H9 (cell line): ENCODE measurements at regions not wholly inside any gene's neighbourhood (a gene's known extent, or its start where the extent isn't known, plus 50 kb on each side); places are given as distances from the start of the nearest gene placed in this dataset.

Source experiments
- DNase-seq: peaks from one replicate; pipeline ENCODE4 v3.0.0-alpha.2; 2017
- H2AFZ ChIP-seq: one replicate; pipeline ENCODE4 v1.6.1; 2013; ENCODE audit warnings: mild to moderate bottlenecking, low read length, control low read depth, moderate library complexity
- H2AK5ac ChIP-seq: 2 replicates; pipeline ENCODE4 v1.6.1; 2013; ENCODE audit warnings: low read length, control low read depth, mixed read lengths; ENCODE audit not compliant: insufficient read length
- H2BK120ac ChIP-seq: one replicate; pipeline ENCODE4 v1.6.1; 2013; ENCODE audit warnings: low read depth, mild to moderate bottlenecking, low read length, control low read depth, inconsistent platforms; ENCODE audit not compliant: poor library complexity, severe bottlenecking
- H2BK12ac ChIP-seq: 2 replicates; pipeline ENCODE4 v1.6.1; 2013; ENCODE audit warnings: low read length, control low read depth, mixed read lengths, low read depth; ENCODE audit not compliant: insufficient read length
- H2BK15ac ChIP-seq: 2 replicates; pipeline ENCODE4 v1.6.1; 2013; ENCODE audit warnings: low read depth, low read length, control low read depth
- H2BK20ac ChIP-seq: one replicate; pipeline ENCODE4 v1.6.1; 2013; ENCODE audit warnings: low read depth, mild to moderate bottlenecking, low read length, control low read depth, inconsistent platforms; ENCODE audit not compliant: poor library complexity, severe bottlenecking
- H2BK5ac ChIP-seq: 2 replicates; pipeline ENCODE4 v1.6.1; 2013; ENCODE audit warnings: low read length, control low read depth, mixed read lengths; ENCODE audit not compliant: insufficient read length
- H3K14ac ChIP-seq: 2 replicates; pipeline ENCODE4 v1.6.1; 2013; ENCODE audit warnings: low read length, control low read depth; ENCODE audit not compliant: insufficient read depth
- H3K18ac ChIP-seq: 2 replicates; pipeline ENCODE4 v1.6.1; 2013; ENCODE audit warnings: low read depth, mild to moderate bottlenecking, mixed read lengths, low read length, control low read depth; ENCODE audit not compliant: insufficient read length
- H3K23ac ChIP-seq: 2 replicates; pipeline ENCODE4 v1.6.1; 2013; ENCODE audit warnings: low read length, control low read depth, mixed read lengths, low read depth; ENCODE audit not compliant: insufficient read length
- H3K23me2 ChIP-seq: 2 replicates; pipeline ENCODE4 v1.6.1; 2013; ENCODE audit warnings: low read depth, mild to moderate bottlenecking, mixed read lengths, low read length, control low read depth; ENCODE audit not compliant: insufficient read length, poor library complexity, severe bottlenecking
- H3K27ac ChIP-seq: 2 replicates; pipeline ENCODE4 v1.5.1; 2013; ENCODE audit warnings: low read length, control low read depth, mixed read lengths, low read depth; ENCODE audit not compliant: insufficient read length
- H3K27me3 ChIP-seq: 2 replicates; pipeline ENCODE4 v1.6.1; 2013; ENCODE audit warnings: low read length, control low read depth, inconsistent platforms; ENCODE audit not compliant: insufficient read depth
- H3K4ac ChIP-seq: 2 replicates; pipeline ENCODE4 v1.6.1; 2013; ENCODE audit warnings: low read depth, mild to moderate bottlenecking, control low read depth, inconsistent platforms, low read length, moderate library complexity
- H3K4me1 ChIP-seq: 2 replicates; pipeline ENCODE4 v1.6.1; 2013; ENCODE audit warnings: low read length, control low read depth, inconsistent platforms; ENCODE audit not compliant: insufficient read depth
- H3K4me2 ChIP-seq: 2 replicates; pipeline ENCODE4 v1.6.1; 2013; ENCODE audit warnings: low read length, control low read depth, mixed read lengths; ENCODE audit not compliant: insufficient read length, insufficient read depth
- H3K56ac ChIP-seq: 2 replicates; pipeline ENCODE4 v1.6.1; 2013; ENCODE audit warnings: low read depth, mild to moderate bottlenecking, mixed read lengths, low read length, control low read depth; ENCODE audit not compliant: insufficient read length
- H3K79me1 ChIP-seq: 2 replicates; pipeline ENCODE4 v1.6.1; 2013; ENCODE audit warnings: low read depth, mild to moderate bottlenecking, moderate library complexity, low read length, control low read depth, inconsistent platforms; ENCODE audit not compliant: insufficient read depth, poor library complexity, severe bottlenecking
- H3K79me2 ChIP-seq: 2 replicates; pipeline ENCODE4 v1.6.1; 2013; ENCODE audit warnings: low read length, control low read depth, inconsistent platforms; ENCODE audit not compliant: insufficient read depth
- H3K9ac ChIP-seq: 2 replicates; pipeline ENCODE4 v1.6.1; 2013; ENCODE audit warnings: low read length, control low read depth, mixed read lengths; ENCODE audit not compliant: insufficient read length; ENCODE audit errors: extremely low read depth
- H3K9me3 ChIP-seq: one replicate; pipeline ENCODE4 v1.6.1; 2013; ENCODE audit warnings: low read depth, low read length, inconsistent platforms; ENCODE audit not compliant: control insufficient read depth
- H3T11ph ChIP-seq: one replicate; pipeline ENCODE4 v1.6.1; 2013; ENCODE audit warnings: mild to moderate bottlenecking, low read length, control low read depth, inconsistent platforms
- H4K20me1 ChIP-seq: one replicate; pipeline ENCODE4 v1.6.1; 2013; ENCODE audit not compliant: control insufficient read depth, insufficient read length, insufficient read depth
- H4K5ac ChIP-seq: 2 replicates; pipeline ENCODE4 v1.6.1; 2013; ENCODE audit warnings: low read depth, mild to moderate bottlenecking, mixed read lengths, low read length, control low read depth; ENCODE audit not compliant: insufficient read length
- H4K8ac ChIP-seq: replicated peaks from 2 replicates; pipeline ENCODE4 v1.6.1; 2013; ENCODE audit warnings: low read length, control low read depth, mixed read lengths, low read depth; ENCODE audit not compliant: insufficient read length
- H4K91ac ChIP-seq: 2 replicates; pipeline ENCODE4 v1.6.1; 2013; ENCODE audit warnings: low read depth, mild to moderate bottlenecking, moderate library complexity, mixed read lengths, low read length, control low read depth; ENCODE audit not compliant: insufficient read length
- H3K27ac Mint-ChIP-seq, 3 experiments: 2 replicates in 2 of 3; 3 replicates in 1 of 3; pipeline ENCODE4 v1.8.0; 2020 to 2021; ENCODE audit warnings: mixed read lengths in 3 of 3, mild to moderate bottlenecking in 1 of 3, moderate library complexity in 1 of 3
- H3K27me3 Mint-ChIP-seq: 2 replicates; pipeline ENCODE4 v1.8.0; 2021; ENCODE audit warnings: low read depth, mild to moderate bottlenecking, moderate library complexity, mixed read lengths
- H3K36me3 Mint-ChIP-seq, 3 experiments: 2 replicates in 2 of 3; 3 replicates in 1 of 3; pipeline ENCODE4 v1.8.0; 2020 to 2021; ENCODE audit warnings: low read depth in 3 of 3, mixed read lengths in 3 of 3; ENCODE audit not compliant: insufficient read depth in 1 of 3
- H3K4me1 Mint-ChIP-seq, 2 experiments: 2 replicates each; pipeline ENCODE4 v1.8.0; 2020; ENCODE audit warnings: mixed read lengths in 2 of 2
- H3K4me3 Mint-ChIP-seq, 2 experiments: 2 replicates in 1 of 2; 3 replicates in 1 of 2; pipeline ENCODE4 v1.8.0; 2020 to 2021; ENCODE audit warnings: mild to moderate bottlenecking in 2 of 2, mixed read lengths in 2 of 2, moderate library complexity in 1 of 2
- H3K9me3 Mint-ChIP-seq, 2 experiments: 2 replicates in 1 of 2; 3 replicates in 1 of 2; pipeline ENCODE4 v1.8.0; 2020; ENCODE audit warnings: mild to moderate bottlenecking in 2 of 2, mixed read lengths in 2 of 2, moderate library complexity in 1 of 2
- WGBS: extraction: QIAGEN DNeasy Blood & Tissue Kit; methylation state at CpG from one replicate; pipeline ENCODE4 v1.1.7; 2013; ENCODE audit warnings: missing lambda C conversion rate, low lambda C conversion rate, mixed read lengths; ENCODE audit not compliant: insufficient read length; ENCODE audit errors: extremely low coverage; 5-methylcytosine and 5-hydroxymethylcytosine counted together
- TF ChIP-seq, protein P1 (sequence below): fragments of 200-600 bp; sonication (generic); conservative IDR thresholded peaks from 3 replicates; pipeline ENCODE4 v1.8.0; 2021; ENCODE audit warnings: antibody characterized with exemption, mild to moderate bottlenecking

DNA sequence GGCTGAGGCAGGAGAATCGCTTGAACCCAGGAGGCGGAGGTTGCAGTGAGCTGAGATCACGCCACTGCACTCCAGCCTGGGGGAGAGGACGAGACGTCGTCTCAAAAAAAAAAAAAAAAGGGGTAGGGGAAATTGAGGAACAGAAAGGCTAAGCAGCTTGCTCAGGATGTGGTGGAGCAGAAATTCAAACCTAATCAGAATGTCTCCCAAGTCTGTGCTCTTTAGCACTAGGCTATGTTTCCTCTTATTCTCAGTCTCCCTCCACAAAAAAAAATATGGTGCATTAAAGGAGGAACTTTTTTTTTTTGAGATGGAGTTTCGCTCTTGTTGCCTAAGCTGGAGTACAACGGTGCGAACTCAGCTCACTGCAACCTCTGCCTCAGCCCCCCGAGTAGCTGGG lies 114.2 kb downstream of the SLC16A1 start:
- peaks cover 21 to 25% of the 10 kb centered on the region in 2 experiments for H3K4me1 Mint-ChIP-seq
- no peaks in the 10 kb centered on the region for H4K20me1 ChIP-seq
- H2BK120ac ChIP-seq = no peak overlapping the region
- H4K91ac ChIP-seq = no peak overlapping the region
- H3K23me2 ChIP-seq = no peaks in the 10 kb centered on the region
- no peaks in the 10 kb centered on the region for H3K27me3 ChIP-seq
- H3K36me3 Mint-ChIP-seq = peaks cover 0 to 3% (median 0%) of the 10 kb centered on the region in 3 experiments; a peak in 1 of 7 replicates
- H3K14ac ChIP-seq = no peak overlapping the region
- no peak overlapping the region for H3K27ac ChIP-seq
- no peaks in the 10 kb centered on the region for H3K79me1 ChIP-seq
- no peak for DNase-seq
- no peaks in the 10 kb centered on the region for H3K9me3 ChIP-seq
- H2AFZ ChIP-seq = no peak overlapping the region
- no peak overlapping the region for H4K8ac ChIP-seq
- H3K4me2 ChIP-seq = no peak overlapping the region
- H3K23ac ChIP-seq = no peak overlapping the region
- H2BK15ac ChIP-seq = no peak overlapping the region
- H3K27me3 Mint-ChIP-seq = no peaks in the 10 kb centered on the region
- no peak overlapping the region for H3T11ph ChIP-seq
- no peak overlapping the region for H4K5ac ChIP-seq
- H3K9ac ChIP-seq = no peak overlapping the region
- no peaks in the 10 kb centered on the region for H3K79me2 ChIP-seq
- no peak overlapping the region for H3K27ac Mint-ChIP-seq
- no peak overlapping the region for H2AK5ac ChIP-seq
- TF ChIP-seq, protein P1, sequence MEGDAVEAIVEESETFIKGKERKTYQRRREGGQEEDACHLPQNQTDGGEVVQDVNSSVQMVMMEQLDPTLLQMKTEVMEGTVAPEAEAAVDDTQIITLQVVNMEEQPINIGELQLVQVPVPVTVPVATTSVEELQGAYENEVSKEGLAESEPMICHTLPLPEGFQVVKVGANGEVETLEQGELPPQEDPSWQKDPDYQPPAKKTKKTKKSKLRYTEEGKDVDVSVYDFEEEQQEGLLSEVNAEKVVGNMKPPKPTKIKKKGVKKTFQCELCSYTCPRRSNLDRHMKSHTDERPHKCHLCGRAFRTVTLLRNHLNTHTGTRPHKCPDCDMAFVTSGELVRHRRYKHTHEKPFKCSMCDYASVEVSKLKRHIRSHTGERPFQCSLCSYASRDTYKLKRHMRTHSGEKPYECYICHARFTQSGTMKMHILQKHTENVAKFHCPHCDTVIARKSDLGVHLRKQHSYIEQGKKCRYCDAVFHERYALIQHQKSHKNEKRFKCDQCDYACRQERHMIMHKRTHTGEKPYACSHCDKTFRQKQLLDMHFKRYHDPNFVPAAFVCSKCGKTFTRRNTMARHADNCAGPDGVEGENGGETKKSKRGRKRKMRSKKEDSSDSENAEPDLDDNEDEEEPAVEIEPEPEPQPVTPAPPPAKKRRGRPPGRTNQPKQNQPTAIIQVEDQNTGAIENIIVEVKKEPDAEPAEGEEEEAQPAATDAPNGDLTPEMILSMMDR = no peak
- H3K56ac ChIP-seq = no peak overlapping the region
- no peak overlapping the region for H2BK20ac ChIP-seq
- no peak overlapping the region for H2BK12ac ChIP-seq
- H3K18ac ChIP-seq = no peak overlapping the region
- peaks cover 3% of the 10 kb centered on the region; the same call in 1 of the 2 replicates for H3K4me1 ChIP-seq
- no peak overlapping the region for H2BK5ac ChIP-seq
- no peak overlapping the region for H3K4me3 Mint-ChIP-seq
- no peak overlapping the region for H3K4ac ChIP-seq
- no CpG with 5 or more reads among the region's 10 CpGs for WGBS
- no peaks in the 10 kb centered on the region for H3K9me3 Mint-ChIP-seq
